ENCODE measurements at regions not wholly inside any gene's neighbourhood (a gene's known extent, or its start where the extent isn't known, plus 50 kb on each side); places are given as distances from the start of the nearest gene placed in this dataset.

DNA sequence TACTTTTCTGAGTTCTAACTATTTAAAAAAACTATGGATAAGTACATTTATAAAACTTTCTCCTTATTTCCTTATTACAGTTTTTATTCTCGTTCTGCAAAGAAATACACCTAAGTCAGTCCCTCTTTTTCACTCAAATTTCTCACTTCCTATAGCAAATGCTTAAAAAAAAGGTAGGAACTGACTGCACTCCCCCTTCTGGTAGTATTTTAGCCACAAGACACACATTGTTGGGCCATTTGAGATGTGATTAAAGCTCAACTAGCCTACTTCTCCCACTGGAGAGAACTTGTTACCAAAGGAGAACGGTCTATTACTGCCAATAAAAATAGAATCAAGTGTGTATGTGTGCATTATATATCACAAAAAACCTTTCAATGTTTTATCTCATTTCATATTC lies 521.9 kb upstream of the PRMT6 start:
- Histone ChIP-seq H2AFZ (no peak overlapping the region), H3K79me2 (no peaks in the 10 kb centered on the region), H3K27me3 (no peaks in the 10 kb centered on the region), H3K9me2 (replicated peaks; ENCODE audit: insufficient read depth) (no peaks in the 10 kb centered on the region), H3K27ac (no peak overlapping the region), H3K9me3 (ENCODE audit: low read depth) (peaks cover 3% of the 10 kb centered on the region), H3K36me3 (replicated peaks; ENCODE audit: insufficient read depth, low read depth) (no peaks in the 10 kb centered on the region), H3K4me1 (ENCODE audit: insufficient read depth) (no peaks in the 10 kb centered on the region), H3K4me3 (no peak overlapping the region), H4K20me1 (ENCODE audit: insufficient read depth, poor library complexity, severe bottlenecking) (no peaks in the 10 kb centered on the region), H3K4me2 (no peak overlapping the region)
- 61% methylated on average over 2 of the region's 2 CpGs for WGBS (ENCODE audit: low lambda C conversion rate, missing lambda C conversion rate)
- no peak for DNase-seq (ENCODE audit: low spot score)
- TF ChIP-seq EZH2 (IDR thresholded peaks at IDR 0.05; ENCODE audit: borderline replicate concordance) = no peak
- no peak for TF ChIP-seq EZH2phosphoT487 (IDR thresholded peaks at IDR 0.05; ENCODE audit: low read depth, severe bottlenecking, unreplicated experiment)
- TF ChIP-seq, protein P1, sequence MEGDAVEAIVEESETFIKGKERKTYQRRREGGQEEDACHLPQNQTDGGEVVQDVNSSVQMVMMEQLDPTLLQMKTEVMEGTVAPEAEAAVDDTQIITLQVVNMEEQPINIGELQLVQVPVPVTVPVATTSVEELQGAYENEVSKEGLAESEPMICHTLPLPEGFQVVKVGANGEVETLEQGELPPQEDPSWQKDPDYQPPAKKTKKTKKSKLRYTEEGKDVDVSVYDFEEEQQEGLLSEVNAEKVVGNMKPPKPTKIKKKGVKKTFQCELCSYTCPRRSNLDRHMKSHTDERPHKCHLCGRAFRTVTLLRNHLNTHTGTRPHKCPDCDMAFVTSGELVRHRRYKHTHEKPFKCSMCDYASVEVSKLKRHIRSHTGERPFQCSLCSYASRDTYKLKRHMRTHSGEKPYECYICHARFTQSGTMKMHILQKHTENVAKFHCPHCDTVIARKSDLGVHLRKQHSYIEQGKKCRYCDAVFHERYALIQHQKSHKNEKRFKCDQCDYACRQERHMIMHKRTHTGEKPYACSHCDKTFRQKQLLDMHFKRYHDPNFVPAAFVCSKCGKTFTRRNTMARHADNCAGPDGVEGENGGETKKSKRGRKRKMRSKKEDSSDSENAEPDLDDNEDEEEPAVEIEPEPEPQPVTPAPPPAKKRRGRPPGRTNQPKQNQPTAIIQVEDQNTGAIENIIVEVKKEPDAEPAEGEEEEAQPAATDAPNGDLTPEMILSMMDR (IDR thresholded peaks at IDR 0.05; ENCODE audit: poor library complexity) = no peak

DNA sequence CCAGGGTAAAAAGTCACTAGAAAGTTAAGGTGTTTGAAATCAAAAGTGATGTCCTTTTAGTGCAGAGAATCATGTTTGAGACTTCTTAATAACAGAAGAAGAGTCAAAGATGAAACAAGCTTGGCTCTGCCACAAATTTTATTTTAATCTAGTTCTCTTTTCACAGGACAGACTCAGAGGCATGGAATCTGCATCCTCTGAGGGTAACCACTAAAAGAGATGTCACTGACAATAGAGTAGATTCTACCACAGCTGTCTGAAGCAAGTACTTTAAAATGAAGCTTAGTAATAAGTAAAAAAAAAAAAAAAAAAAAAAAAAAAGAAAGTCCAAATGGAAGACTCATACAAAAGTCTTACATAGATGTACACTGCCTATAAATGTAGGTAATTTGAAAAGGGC lies 519.7 kb upstream of the PRMT6 start:
- Histone ChIP-seq H3K4me1 (ENCODE audit: insufficient read depth) (no peaks in the 10 kb centered on the region), H3K36me3 (replicated peaks; ENCODE audit: insufficient read depth, low read depth) (no peaks in the 10 kb centered on the region), H3K9me3 (ENCODE audit: low read depth) (peaks cover 8% of the 10 kb centered on the region), H3K27me3 (no peaks in the 10 kb centered on the region), H4K20me1 (ENCODE audit: insufficient read depth, poor library complexity, severe bottlenecking) (no peaks in the 10 kb centered on the region), H3K4me3 (no peak overlapping the region), H3K79me2 (no peaks in the 10 kb centered on the region), H3K27ac (no peak overlapping the region), H2AFZ (no peak overlapping the region), H3K9me2 (replicated peaks; ENCODE audit: insufficient read depth) (no peaks in the 10 kb centered on the region), H3K4me2 (no peak overlapping the region)
- no peak for DNase-seq (ENCODE audit: low spot score)
- TF ChIP-seq EZH2 (IDR thresholded peaks at IDR 0.05; ENCODE audit: borderline replicate concordance) (no peak), EZH2phosphoT487 (IDR thresholded peaks at IDR 0.05; ENCODE audit: low read depth, severe bottlenecking, unreplicated experiment) (no peak)
- TF ChIP-seq, protein P1 (IDR thresholded peaks at IDR 0.05; ENCODE audit: poor library complexity) = no peak

DNA sequence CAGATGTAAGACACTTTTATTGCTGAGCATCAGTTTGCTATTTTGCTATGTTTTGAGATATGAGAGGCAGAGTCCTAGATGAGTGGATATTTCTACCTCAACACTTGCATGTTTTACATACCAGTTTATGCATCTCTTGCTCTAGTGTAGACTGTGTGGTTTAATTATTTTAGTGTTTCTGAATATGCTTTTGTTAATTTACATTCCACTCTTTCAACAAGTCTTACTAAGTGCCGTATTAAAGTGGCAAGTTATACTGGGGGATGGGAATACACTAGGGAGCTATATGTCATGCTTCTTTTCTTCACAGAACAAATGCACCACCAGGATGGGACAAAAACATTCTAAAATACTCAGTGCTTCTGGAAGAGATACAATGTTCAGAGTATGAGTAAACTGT lies 507.7 kb upstream of the PRMT6 start:
- H3K27ac ChIP-seq = no peak overlapping the region
- H3K36me3 ChIP-seq (replicated peaks; ENCODE audit: insufficient read depth, low read depth) = no peaks in the 10 kb centered on the region
- H2AFZ ChIP-seq = no peak overlapping the region
- DNase-seq (ENCODE audit: low spot score) = no peak
- H3K79me2 ChIP-seq = no peaks in the 10 kb centered on the region
- no peaks in the 10 kb centered on the region for H3K9me2 ChIP-seq (replicated peaks; ENCODE audit: insufficient read depth)
- TF ChIP-seq EZH2phosphoT487 (IDR thresholded peaks at IDR 0.05; ENCODE audit: low read depth, severe bottlenecking, unreplicated experiment) = no peak
- TF ChIP-seq, protein P1 (IDR thresholded peaks at IDR 0.05; ENCODE audit: poor library complexity) = no peak
- no peaks in the 10 kb centered on the region for H3K27me3 ChIP-seq
- no peaks in the 10 kb centered on the region for H3K4me1 ChIP-seq (ENCODE audit: insufficient read depth)
- 88% methylated on average over 1 of the region's 1 CpG for WGBS (ENCODE audit: low lambda C conversion rate, missing lambda C conversion rate)
- no peak overlapping the region for H3K4me3 ChIP-seq
- no peaks in the 10 kb centered on the region for H3K9me3 ChIP-seq (ENCODE audit: low read depth)
- H4K20me1 ChIP-seq (ENCODE audit: insufficient read depth, poor library complexity, severe bottlenecking) = no peaks in the 10 kb centered on the region
- H3K4me2 ChIP-seq = no peak overlapping the region

DNA sequence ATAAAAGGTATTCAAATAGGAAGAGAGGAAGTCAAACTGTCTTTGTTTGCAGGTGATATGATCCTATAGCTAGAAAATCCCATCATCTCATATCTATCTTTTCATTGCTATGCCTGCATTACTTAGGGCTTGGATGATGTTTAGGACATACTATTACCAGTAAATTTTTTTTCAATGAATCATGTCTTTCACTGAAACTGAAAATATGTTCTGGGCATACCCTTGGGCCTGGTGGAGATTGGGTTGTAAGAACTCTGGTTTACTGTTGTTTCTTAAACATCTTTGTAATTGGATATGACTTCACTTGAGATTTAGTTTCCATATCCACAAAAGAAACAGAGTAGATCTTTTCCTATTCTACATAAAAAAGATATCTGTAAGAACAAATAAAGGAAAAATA lies 502.2 kb upstream of the PRMT6 start:
- Histone ChIP-seq H4K20me1 (ENCODE audit: insufficient read depth, poor library complexity, severe bottlenecking) (no peaks in the 10 kb centered on the region), H3K27me3 (no peaks in the 10 kb centered on the region), H3K79me2 (no peaks in the 10 kb centered on the region), H3K4me3 (no peak overlapping the region), H3K4me1 (ENCODE audit: insufficient read depth) (no peaks in the 10 kb centered on the region), H3K9me2 (replicated peaks; ENCODE audit: insufficient read depth) (no peaks in the 10 kb centered on the region), H3K27ac (no peak overlapping the region), H3K9me3 (ENCODE audit: low read depth) (no peaks in the 10 kb centered on the region), H3K4me2 (no peak overlapping the region), H2AFZ (no peak overlapping the region), H3K36me3 (replicated peaks; ENCODE audit: insufficient read depth, low read depth) (no peaks in the 10 kb centered on the region)
- TF ChIP-seq EZH2 (IDR thresholded peaks at IDR 0.05; ENCODE audit: borderline replicate concordance) (no peak), EZH2phosphoT487 (IDR thresholded peaks at IDR 0.05; ENCODE audit: low read depth, severe bottlenecking, unreplicated experiment) (no peak)
- TF ChIP-seq, protein P1 (IDR thresholded peaks at IDR 0.05; ENCODE audit: poor library complexity) = no peak
- DNase-seq (ENCODE audit: low spot score) = no peak
